Mammary epithelial cell (primary cell): ENCODE measurements at regions not wholly inside any gene's neighbourhood (a gene's known extent, or its start where the extent isn't known, plus 50 kb on each side); places are given as distances from the start of the nearest gene placed in this dataset.

Experiments used
- EZH2 ChIP-seq: IDR thresholded peaks from 2 replicates; pipeline ENCODE4 v1.6.1; 2012; ENCODE audit warnings: low read length, inconsistent platforms, borderline replicate concordance
- TF ChIP-seq, protein P1 (sequence below), 2 donors: IDR thresholded peaks in 1 of 2; conservative IDR thresholded peaks in 1 of 2; 2 replicates each; pipeline ENCODE4 v1.5.1; 2011 to 2012; ENCODE audit warnings: inconsistent platforms in 2 of 2, low read length in 2 of 2, mild to moderate bottlenecking in 2 of 2, control low read depth in 1 of 2, low read depth in 1 of 2; ENCODE audit not compliant: insufficient read depth in 1 of 2; ENCODE audit errors: extremely low read depth in 1 of 2

DNA sequence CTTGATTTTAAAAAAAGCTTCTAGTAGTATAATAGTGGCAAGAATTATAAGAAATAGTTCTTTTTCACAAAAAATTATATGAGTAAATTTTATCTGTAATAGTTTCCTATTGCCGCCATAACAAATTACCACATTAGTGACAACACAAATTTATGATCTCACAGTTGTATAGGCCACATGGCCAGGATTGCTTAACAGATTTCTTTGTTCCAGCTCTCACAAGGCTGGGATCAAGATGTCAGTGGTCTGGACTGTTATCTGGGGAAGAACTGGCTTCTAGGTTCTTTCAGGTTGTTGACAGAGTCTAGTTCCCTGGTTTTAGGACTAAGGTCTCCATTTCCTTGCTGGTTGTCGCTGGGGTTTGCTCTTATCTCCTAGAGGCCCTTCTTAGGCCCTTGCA, 236.4 kb downstream of the USP25 start:
- TF ChIP-seq, protein P1, sequence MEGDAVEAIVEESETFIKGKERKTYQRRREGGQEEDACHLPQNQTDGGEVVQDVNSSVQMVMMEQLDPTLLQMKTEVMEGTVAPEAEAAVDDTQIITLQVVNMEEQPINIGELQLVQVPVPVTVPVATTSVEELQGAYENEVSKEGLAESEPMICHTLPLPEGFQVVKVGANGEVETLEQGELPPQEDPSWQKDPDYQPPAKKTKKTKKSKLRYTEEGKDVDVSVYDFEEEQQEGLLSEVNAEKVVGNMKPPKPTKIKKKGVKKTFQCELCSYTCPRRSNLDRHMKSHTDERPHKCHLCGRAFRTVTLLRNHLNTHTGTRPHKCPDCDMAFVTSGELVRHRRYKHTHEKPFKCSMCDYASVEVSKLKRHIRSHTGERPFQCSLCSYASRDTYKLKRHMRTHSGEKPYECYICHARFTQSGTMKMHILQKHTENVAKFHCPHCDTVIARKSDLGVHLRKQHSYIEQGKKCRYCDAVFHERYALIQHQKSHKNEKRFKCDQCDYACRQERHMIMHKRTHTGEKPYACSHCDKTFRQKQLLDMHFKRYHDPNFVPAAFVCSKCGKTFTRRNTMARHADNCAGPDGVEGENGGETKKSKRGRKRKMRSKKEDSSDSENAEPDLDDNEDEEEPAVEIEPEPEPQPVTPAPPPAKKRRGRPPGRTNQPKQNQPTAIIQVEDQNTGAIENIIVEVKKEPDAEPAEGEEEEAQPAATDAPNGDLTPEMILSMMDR (conservative IDR thresholded peaks at IDR 0.05 in 1 of 2, IDR thresholded peaks at IDR 0.05 in 1 of 2; ENCODE audit: extremely low read depth in 1 of 2, insufficient read depth in 1 of 2, low read depth in 1 of 2, low read length in 2 of 2), result no peak
- TF ChIP-seq EZH2, result no peak
